Astrocyte (in vitro differentiated cells and primary cell): ENCODE measurements at regions not wholly inside any gene's neighbourhood (a gene's known extent, or its start where the extent isn't known, plus 50 kb on each side); places are given as distances from the start of the nearest gene placed in this dataset.

Source experiments
- EZH2 ChIP-seq: IDR thresholded peaks from 2 replicates; pipeline ENCODE4 v1.6.1; 2012; ENCODE audit warnings: mild to moderate bottlenecking, low read length, inconsistent platforms; ENCODE audit not compliant: insufficient read depth
- TF ChIP-seq, protein P1 (sequence below): IDR thresholded peaks from 2 replicates; pipeline ENCODE4 v1.5.1; 2011; ENCODE audit warnings: low read depth, mild to moderate bottlenecking, inconsistent platforms, low read length, moderate library complexity; ENCODE audit not compliant: insufficient read depth

- TF ChIP-seq, protein P1, sequence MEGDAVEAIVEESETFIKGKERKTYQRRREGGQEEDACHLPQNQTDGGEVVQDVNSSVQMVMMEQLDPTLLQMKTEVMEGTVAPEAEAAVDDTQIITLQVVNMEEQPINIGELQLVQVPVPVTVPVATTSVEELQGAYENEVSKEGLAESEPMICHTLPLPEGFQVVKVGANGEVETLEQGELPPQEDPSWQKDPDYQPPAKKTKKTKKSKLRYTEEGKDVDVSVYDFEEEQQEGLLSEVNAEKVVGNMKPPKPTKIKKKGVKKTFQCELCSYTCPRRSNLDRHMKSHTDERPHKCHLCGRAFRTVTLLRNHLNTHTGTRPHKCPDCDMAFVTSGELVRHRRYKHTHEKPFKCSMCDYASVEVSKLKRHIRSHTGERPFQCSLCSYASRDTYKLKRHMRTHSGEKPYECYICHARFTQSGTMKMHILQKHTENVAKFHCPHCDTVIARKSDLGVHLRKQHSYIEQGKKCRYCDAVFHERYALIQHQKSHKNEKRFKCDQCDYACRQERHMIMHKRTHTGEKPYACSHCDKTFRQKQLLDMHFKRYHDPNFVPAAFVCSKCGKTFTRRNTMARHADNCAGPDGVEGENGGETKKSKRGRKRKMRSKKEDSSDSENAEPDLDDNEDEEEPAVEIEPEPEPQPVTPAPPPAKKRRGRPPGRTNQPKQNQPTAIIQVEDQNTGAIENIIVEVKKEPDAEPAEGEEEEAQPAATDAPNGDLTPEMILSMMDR, result no peak
- TF ChIP-seq EZH2, result no peak
Measured at GRCh38 chr15:61680260-61681037, 379.8 kb downstream of the VPS13C start.
